DOHH2 (cell line): ENCODE measurements at regions not wholly inside any gene's neighbourhood (a gene's known extent, or its start where the extent isn't known, plus 50 kb on each side); places are given as distances from the start of the nearest gene placed in this dataset.

Source experiments
- H3F3A ChIP-seq: fragments of 200-600 bp; sonication (generic), shearing (Covaris generic); 2 replicates; pipeline ENCODE4 v1.6.0; 2016; ENCODE audit warnings: antibody characterized with exemption, mild to moderate bottlenecking; ENCODE audit not compliant: control insufficient read depth, insufficient read depth
- H3K27ac ChIP-seq: fragments of 200-600 bp; sonication (generic); 2 replicates; pipeline ENCODE4 v1.5.1; 2014; ENCODE audit warnings: low read depth, mild to moderate bottlenecking, low read length, moderate library complexity
- H3K27me3 ChIP-seq: fragments of 200-600 bp; sonication (generic); 2 replicates; pipeline ENCODE4 v1.6.1; 2014; ENCODE audit warnings: mild to moderate bottlenecking, low read length, mixed read lengths; ENCODE audit not compliant: control insufficient read depth
- H3K36me3 ChIP-seq: fragments of 200-600 bp; sonication (generic); 2 replicates; pipeline ENCODE4 v1.6.1; 2014; ENCODE audit warnings: mild to moderate bottlenecking, low read length, moderate library complexity, mixed read lengths; ENCODE audit not compliant: control insufficient read depth
- H3K4me1 ChIP-seq: fragments of 200-600 bp; sonication (generic); 2 replicates; pipeline ENCODE4 v1.6.1; 2014; ENCODE audit warnings: mild to moderate bottlenecking, low read length, mixed read lengths; ENCODE audit not compliant: control insufficient read depth
- H3K4me2 ChIP-seq: fragments of 200-600 bp; sonication (generic); 2 replicates; pipeline ENCODE4 v1.6.0; 2014; ENCODE audit warnings: mild to moderate bottlenecking, low read length, moderate library complexity
- H3K4me3 ChIP-seq: fragments of 200-600 bp; sonication (generic); 2 replicates; pipeline ENCODE4 v1.5.1; 2014; ENCODE audit warnings: mild to moderate bottlenecking, low read length, mixed read lengths
- H3K79me2 ChIP-seq: fragments of 200-600 bp; sonication (generic); 2 replicates; pipeline ENCODE4 v1.6.1; 2014; ENCODE audit warnings: mild to moderate bottlenecking, low read length, mixed read lengths; ENCODE audit not compliant: control insufficient read depth
- H3K9me2 ChIP-seq: fragments of 200-600 bp; sonication (generic); replicated peaks from 2 replicates; pipeline ENCODE4 v1.6.1; 2014; ENCODE audit warnings: mild to moderate bottlenecking, low read length, mixed read lengths; ENCODE audit not compliant: control insufficient read depth
- H3K9me3 ChIP-seq: fragments of 200-600 bp; sonication (generic); 2 replicates; pipeline ENCODE4 v1.6.1; 2014; ENCODE audit warnings: antibody characterized with exemption, low read length, mixed read lengths; ENCODE audit not compliant: control insufficient read depth, insufficient read depth
- H4K20me1 ChIP-seq: fragments of 200-600 bp; sonication (generic); 2 replicates; pipeline ENCODE4 v1.6.0; 2014; ENCODE audit warnings: low read depth, mild to moderate bottlenecking, antibody characterized with exemption, low read length, moderate library complexity; ENCODE audit not compliant: control insufficient read depth, insufficient read depth
- EZH2phosphoT487 ChIP-seq: fragments of 200-600 bp; sonication (generic); IDR thresholded peaks from 2 replicates; pipeline ENCODE4 v1.6.1; 2017; ENCODE audit warnings: borderline replicate concordance, mild to moderate bottlenecking, antibody characterized with exemption, low read length, moderate library complexity, mixed read lengths
- TF ChIP-seq, protein P1 (sequence below): fragments of 200-600 bp; sonication (generic); IDR thresholded peaks from one replicate; pipeline ENCODE4 v1.5.1; 2014; ENCODE audit warnings: antibody characterized with exemption, mild to moderate bottlenecking, low read depth, low read length; ENCODE audit not compliant: poor library complexity, severe bottlenecking

DNA sequence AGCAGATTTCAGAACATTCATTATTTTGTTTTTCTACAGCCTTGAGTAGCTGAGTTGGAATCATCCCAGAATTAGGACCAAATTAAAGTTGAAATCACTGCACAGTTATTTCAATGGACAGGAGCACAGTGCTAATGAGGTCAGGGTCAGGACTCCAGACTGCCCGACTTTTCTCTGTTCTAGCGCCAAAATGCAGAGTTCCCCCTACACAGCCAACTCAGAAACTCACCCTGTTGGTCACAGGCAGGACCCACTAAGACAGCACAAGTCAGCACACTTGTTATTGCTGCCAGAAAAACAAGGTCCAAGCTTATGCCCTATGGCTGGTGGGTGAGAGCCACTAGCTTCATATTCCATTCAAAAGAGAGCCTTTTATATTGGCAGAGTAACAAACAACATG lies 198.1 kb upstream of the KRR1 start:
- Histone ChIP-seq H3K9me2 (no peaks in the 10 kb centered on the region), H3K4me3 (no peak overlapping the region), H3F3A (no peaks in the 10 kb centered on the region), H3K9me3 (no peaks in the 10 kb centered on the region), H3K4me2 (no peak overlapping the region), H3K27ac (no peak overlapping the region), H3K79me2 (no peaks in the 10 kb centered on the region), H3K36me3 (no peaks in the 10 kb centered on the region), H3K4me1 (no peaks in the 10 kb centered on the region), H3K27me3 (no peaks in the 10 kb centered on the region; the same call in 1 of the 2 replicates), H4K20me1 (no peaks in the 10 kb centered on the region)
- TF ChIP-seq EZH2phosphoT487 = no peak
- TF ChIP-seq, protein P1, sequence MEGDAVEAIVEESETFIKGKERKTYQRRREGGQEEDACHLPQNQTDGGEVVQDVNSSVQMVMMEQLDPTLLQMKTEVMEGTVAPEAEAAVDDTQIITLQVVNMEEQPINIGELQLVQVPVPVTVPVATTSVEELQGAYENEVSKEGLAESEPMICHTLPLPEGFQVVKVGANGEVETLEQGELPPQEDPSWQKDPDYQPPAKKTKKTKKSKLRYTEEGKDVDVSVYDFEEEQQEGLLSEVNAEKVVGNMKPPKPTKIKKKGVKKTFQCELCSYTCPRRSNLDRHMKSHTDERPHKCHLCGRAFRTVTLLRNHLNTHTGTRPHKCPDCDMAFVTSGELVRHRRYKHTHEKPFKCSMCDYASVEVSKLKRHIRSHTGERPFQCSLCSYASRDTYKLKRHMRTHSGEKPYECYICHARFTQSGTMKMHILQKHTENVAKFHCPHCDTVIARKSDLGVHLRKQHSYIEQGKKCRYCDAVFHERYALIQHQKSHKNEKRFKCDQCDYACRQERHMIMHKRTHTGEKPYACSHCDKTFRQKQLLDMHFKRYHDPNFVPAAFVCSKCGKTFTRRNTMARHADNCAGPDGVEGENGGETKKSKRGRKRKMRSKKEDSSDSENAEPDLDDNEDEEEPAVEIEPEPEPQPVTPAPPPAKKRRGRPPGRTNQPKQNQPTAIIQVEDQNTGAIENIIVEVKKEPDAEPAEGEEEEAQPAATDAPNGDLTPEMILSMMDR = no peak

GRCh38 chr12:75708802-75709201 lies 197.4 kb upstream of the KRR1 start:
- Histone ChIP-seq H3K4me3 (no peak overlapping the region), H3F3A (no peaks in the 10 kb centered on the region), H3K4me1 (no peaks in the 10 kb centered on the region), H3K36me3 (no peaks in the 10 kb centered on the region), H3K79me2 (no peaks in the 10 kb centered on the region), H3K9me2 (no peaks in the 10 kb centered on the region), H4K20me1 (no peaks in the 10 kb centered on the region), H3K9me3 (no peaks in the 10 kb centered on the region), H3K27ac (no peak overlapping the region), H3K4me2 (no peak overlapping the region), H3K27me3 (no peaks in the 10 kb centered on the region; the same call in 1 of the 2 replicates)
- no peak for TF ChIP-seq EZH2phosphoT487
- TF ChIP-seq, protein P1 = no peak

DNA sequence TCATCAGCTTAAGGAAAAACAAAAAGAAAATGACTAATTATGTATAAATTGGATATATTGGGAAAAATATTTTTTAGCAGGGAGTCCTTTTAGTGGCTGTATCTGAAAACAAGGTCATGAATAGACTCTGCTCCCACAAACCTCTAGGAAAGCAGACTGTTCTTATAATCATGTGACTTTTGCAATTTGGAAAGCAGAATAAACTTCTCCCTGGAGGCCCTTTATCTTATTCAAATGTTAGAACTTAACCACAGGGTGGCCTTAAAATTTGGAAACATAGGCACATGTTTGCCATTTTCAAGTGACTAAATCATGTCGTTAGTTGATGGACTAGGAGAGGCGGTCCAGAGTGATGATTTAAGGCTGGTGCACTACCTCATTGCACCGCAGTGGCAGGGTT lies 196.6 kb upstream of the KRR1 start:
- no peaks in the 10 kb centered on the region for H3F3A ChIP-seq
- no peaks in the 10 kb centered on the region for H3K4me1 ChIP-seq
- no peak overlapping the region for H3K27ac ChIP-seq
- H3K36me3 ChIP-seq = no peaks in the 10 kb centered on the region
- no peaks in the 10 kb centered on the region for H3K9me2 ChIP-seq
- H3K9me3 ChIP-seq = no peaks in the 10 kb centered on the region
- H3K79me2 ChIP-seq = no peaks in the 10 kb centered on the region
- H3K4me2 ChIP-seq = no peak overlapping the region
- no peaks in the 10 kb centered on the region; the same call in 1 of the 2 replicates for H3K27me3 ChIP-seq
- no peaks in the 10 kb centered on the region for H4K20me1 ChIP-seq
- no peak overlapping the region for H3K4me3 ChIP-seq
- TF ChIP-seq, protein P1 = no peak
- TF ChIP-seq EZH2phosphoT487 = no peak
